ENCODE measurements at regions not wholly inside any gene's neighbourhood (a gene's known extent, or its start where the extent isn't known, plus 50 kb on each side); places are given as distances from the start of the nearest gene placed in this dataset.
A peak's percentile ranks its signal among the peaks of the same experiment; 100 is the strongest.

DNA sequence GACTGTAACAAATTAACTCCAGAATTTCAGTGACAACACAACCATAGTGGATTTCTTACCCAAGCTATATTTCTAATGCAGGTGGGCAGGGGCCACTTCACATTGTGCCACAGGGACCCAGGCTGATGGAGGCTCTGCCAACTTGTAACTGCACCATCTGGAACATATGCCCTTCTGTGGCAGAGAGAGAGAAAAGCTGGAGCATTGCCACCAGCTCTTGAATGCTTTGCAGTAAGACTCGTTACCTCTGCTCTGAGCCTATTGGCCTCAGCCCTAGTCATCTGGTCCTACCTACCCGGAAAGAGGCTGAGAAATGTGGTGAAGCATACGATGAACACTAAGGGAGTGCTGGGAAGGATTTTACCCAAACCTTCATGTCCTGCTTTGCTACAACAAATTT, 587.1 kb downstream of the ZNF385D start:
- no peaks in the 10 kb centered on the region for H3K4me1 ChIP-seq
- DNase-seq, result no peak
- no peak for TF ChIP-seq POLR2A (IDR thresholded peaks at IDR 0.05)
- no peak for TF ChIP-seq EP300 (IDR thresholded peaks at IDR 0.05)
- TF ChIP-seq, protein P1, sequence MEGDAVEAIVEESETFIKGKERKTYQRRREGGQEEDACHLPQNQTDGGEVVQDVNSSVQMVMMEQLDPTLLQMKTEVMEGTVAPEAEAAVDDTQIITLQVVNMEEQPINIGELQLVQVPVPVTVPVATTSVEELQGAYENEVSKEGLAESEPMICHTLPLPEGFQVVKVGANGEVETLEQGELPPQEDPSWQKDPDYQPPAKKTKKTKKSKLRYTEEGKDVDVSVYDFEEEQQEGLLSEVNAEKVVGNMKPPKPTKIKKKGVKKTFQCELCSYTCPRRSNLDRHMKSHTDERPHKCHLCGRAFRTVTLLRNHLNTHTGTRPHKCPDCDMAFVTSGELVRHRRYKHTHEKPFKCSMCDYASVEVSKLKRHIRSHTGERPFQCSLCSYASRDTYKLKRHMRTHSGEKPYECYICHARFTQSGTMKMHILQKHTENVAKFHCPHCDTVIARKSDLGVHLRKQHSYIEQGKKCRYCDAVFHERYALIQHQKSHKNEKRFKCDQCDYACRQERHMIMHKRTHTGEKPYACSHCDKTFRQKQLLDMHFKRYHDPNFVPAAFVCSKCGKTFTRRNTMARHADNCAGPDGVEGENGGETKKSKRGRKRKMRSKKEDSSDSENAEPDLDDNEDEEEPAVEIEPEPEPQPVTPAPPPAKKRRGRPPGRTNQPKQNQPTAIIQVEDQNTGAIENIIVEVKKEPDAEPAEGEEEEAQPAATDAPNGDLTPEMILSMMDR (IDR thresholded peaks at IDR 0.05), result no peak
- TF ChIP-seq POLR2AphosphoS5 (IDR thresholded peaks at IDR 0.05), result no peak
- intact Hi-C loops (cut with DNase I; ENCODE audit: low total_unique reads), result no loop called here
- 76 to 86% (median 78%) methylated on average over 3 of the region's 3 CpGs for WGBS, 5 donors
- H3K27ac ChIP-seq, result no peak overlapping the region
- H3K9me3 ChIP-seq, result no peaks in the 10 kb centered on the region
- H3K27me3 ChIP-seq, result no peaks in the 10 kb centered on the region
- no peaks in the 10 kb centered on the region for H3K36me3 ChIP-seq
- no peak overlapping the region for H3K4me3 ChIP-seq

DNA sequence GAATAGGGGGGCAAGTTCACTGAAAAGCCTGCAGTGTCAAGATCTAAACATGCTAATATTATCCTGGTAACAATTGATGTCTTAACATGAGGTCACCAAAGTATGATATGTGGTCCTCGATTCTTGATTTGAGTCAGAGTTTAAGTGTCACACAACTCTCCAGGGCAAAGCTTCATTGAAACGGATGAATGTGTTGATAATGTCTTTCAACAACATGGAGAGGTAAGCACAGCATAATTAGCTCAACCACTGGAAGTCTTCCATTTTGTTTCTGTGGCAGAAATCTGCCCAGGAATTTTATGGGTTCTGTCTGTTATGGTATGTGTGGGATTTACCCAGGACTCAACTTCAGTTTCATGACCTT, 591.5 kb downstream of the ZNF385D start:
- no peak overlapping the region for H3K4me3 ChIP-seq
- TF ChIP-seq, protein P1 (IDR thresholded peaks at IDR 0.05), result no peak
- TF ChIP-seq POLR2AphosphoS5 (IDR thresholded peaks at IDR 0.05) (no peak), EP300 (IDR thresholded peaks at IDR 0.05) (no peak), POLR2A (IDR thresholded peaks at IDR 0.05) (no peak)
- WGBS, 5 donors, result 39 to 69% (median 64%) methylated on average over 2 of the region's 2 CpGs

DNA sequence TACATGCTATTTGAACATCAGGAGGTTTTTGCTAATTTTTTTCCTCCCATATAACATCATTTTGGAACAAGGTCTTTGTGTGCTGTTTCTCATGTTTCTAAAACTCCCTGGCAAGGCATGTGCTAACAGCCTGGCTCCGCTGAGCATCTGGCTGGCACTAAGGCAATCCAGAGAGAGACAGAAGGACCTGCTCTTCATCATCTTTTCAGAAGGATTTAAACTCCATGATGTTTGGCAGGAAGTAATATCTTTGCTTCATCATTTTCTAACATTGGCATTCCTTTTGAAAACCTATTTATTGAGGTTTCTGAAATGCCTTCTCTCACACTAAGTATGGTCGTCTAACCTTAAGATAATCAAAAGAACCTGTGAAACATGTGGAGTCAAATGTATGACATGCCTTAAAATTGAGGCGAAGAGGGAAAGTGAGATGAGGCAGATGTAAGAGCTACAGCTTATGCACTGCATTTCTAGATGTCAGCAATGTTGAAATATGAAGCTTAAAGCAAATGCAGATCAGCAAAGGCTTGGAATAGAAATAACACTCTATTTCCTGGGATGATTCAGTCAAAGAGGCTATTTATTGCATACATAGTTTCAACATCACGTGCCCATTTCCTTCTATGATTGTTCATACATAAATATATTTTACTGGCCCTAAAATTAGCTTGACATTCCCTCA, 592.0 kb downstream of the ZNF385D start:
- peak in 1 of 2 donors; percentile 46 for DNase-seq
- no peak overlapping the region for H3K27ac ChIP-seq
- H3K4me3 ChIP-seq, result no peak overlapping the region
- no peaks in the 10 kb centered on the region for H3K36me3 ChIP-seq
- 52 to 82% (median 64%) methylated on average over 4 of the region's 4 CpGs for WGBS, 5 donors
- intact Hi-C loops (cut with DNase I; ENCODE audit: low total_unique reads), result no loop called here
- TF ChIP-seq, protein P1 (IDR thresholded peaks at IDR 0.05), result no peak
- no peak for TF ChIP-seq POLR2A (IDR thresholded peaks at IDR 0.05)
- no peak for TF ChIP-seq EP300 (IDR thresholded peaks at IDR 0.05)
- TF ChIP-seq POLR2AphosphoS5 (IDR thresholded peaks at IDR 0.05), result no peak
- H3K4me1 ChIP-seq, result peaks cover 0 to 6% (median 0%) of the 10 kb centered on the region in 4 donors
- no peaks in the 10 kb centered on the region for H3K9me3 ChIP-seq
- no peaks in the 10 kb centered on the region for H3K27me3 ChIP-seq

More for the DNA sequence above, 591.5 kb downstream of the ZNF385D start:
- intact Hi-C loops (cut with DNase I; ENCODE audit: low total_unique reads), result no loop called here
- Histone ChIP-seq H3K27ac (no peak overlapping the region), H3K9me3 (no peaks in the 10 kb centered on the region), H3K27me3 (no peaks in the 10 kb centered on the region), H3K36me3 (no peaks in the 10 kb centered on the region), H3K4me1 (peaks cover 0 to 6% (median 0%) of the 10 kb centered on the region in 4 donors)
- DNase-seq, result no peak

DNA sequence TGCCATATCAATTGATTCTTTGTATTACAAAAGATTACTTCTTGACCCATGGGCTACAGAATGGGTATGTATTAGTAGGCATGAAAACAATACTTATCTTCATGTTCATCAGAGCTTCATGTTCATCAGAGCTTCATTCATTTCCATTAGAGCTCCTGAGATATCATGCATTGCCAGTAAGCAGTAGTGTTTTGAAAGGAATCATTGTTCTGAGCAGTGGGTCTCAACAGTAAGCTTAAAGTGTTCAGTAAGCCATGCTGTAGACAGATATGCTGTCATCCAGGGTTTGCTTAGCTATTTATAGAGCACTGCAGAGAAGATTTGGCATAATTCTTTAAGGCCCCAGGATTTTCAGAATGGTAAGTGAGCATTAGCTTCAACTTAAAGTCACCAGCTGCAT, 596.1 kb downstream of the ZNF385D start:
- H3K4me3 ChIP-seq, result no peak overlapping the region
- no peak for DNase-seq
- no peaks in the 10 kb centered on the region for H3K27me3 ChIP-seq
- H3K36me3 ChIP-seq, result no peaks in the 10 kb centered on the region
- H3K9me3 ChIP-seq, result no peaks in the 10 kb centered on the region
- H3K4me1 ChIP-seq, result peaks cover 0 to 6% (median 0%) of the 10 kb centered on the region in 4 donors
- TF ChIP-seq EP300 (IDR thresholded peaks at IDR 0.05) (no peak), POLR2AphosphoS5 (IDR thresholded peaks at IDR 0.05) (no peak), POLR2A (IDR thresholded peaks at IDR 0.05) (no peak)
- TF ChIP-seq, protein P1 (IDR thresholded peaks at IDR 0.05), result no peak
- intact Hi-C loops (cut with DNase I; ENCODE audit: low total_unique reads), result no loop called here
- no peak overlapping the region for H3K27ac ChIP-seq
